ENCODE measurements at regions not wholly inside any gene's neighbourhood (a gene's known extent, or its start where the extent isn't known, plus 50 kb on each side); places are given as distances from the start of the nearest gene placed in this dataset.

- no peak for DNase-seq (ENCODE audit: low spot score)
- no peaks in the 10 kb centered on the region for H3K4me1 ChIP-seq (ENCODE audit: insufficient read depth, low read length, poor library complexity, severe bottlenecking)
- no peak overlapping the region for H2AFZ ChIP-seq (ENCODE audit: low read length)
- no peaks in the 10 kb centered on the region for H4K20me1 ChIP-seq (ENCODE audit: insufficient read depth, low read length)
- TF ChIP-seq CTCF (conservative IDR thresholded peaks at IDR 0.05; ENCODE audit: low read length) (no peak), EZH2phosphoT487 (IDR thresholded peaks at IDR 0.05; ENCODE audit: borderline replicate concordance, low read depth, low read length) (no peak)
- no TSS peak for BruUV-seq (replicated peaks)
- H3K27ac ChIP-seq (ENCODE audit: low read depth, low read length, poor library complexity, severe bottlenecking), result no peak overlapping the region
- H3K9me2 ChIP-seq (ENCODE audit: insufficient read depth, low read length), result no peaks in the 10 kb centered on the region
- H3K9me3 ChIP-seq (ENCODE audit: low read length), result no peaks in the 10 kb centered on the region
- H3K36me3 ChIP-seq (ENCODE audit: insufficient read depth, low read length), result no peaks in the 10 kb centered on the region
- ChIA-PET POLR2A (no interaction called here), CTCF (ENCODE audit: unreplicated experiment) (no interaction called here)
- intact Hi-C loops (cut with micrococcal nuclease; ENCODE audit: unreplicated experiment), result no loop called here
- no peak overlapping the region for H3K4me2 ChIP-seq (ENCODE audit: low read length)
- no peak overlapping the region for H3K4me3 ChIP-seq (ENCODE audit: low read depth, low read length, poor library complexity, severe bottlenecking)
- no peaks in the 10 kb centered on the region for H3K79me2 ChIP-seq (ENCODE audit: insufficient read depth, low read depth, low read length)
Observed at GRCh38 chr4:100820249-100820648, 302.4 kb upstream of the EMCN start.

GRCh38 chr4:100819505-100819904, 301.7 kb upstream of the EMCN start:
- H3K27ac ChIP-seq (ENCODE audit: low read depth, low read length, poor library complexity, severe bottlenecking), result no peak overlapping the region
- no peaks in the 10 kb centered on the region for H3K4me1 ChIP-seq (ENCODE audit: insufficient read depth, low read length, poor library complexity, severe bottlenecking)
- no peaks in the 10 kb centered on the region for H4K20me1 ChIP-seq (ENCODE audit: insufficient read depth, low read length)
- DNase-seq (ENCODE audit: low spot score), result no peak
- no TSS peak for BruUV-seq (replicated peaks)
- no peaks in the 10 kb centered on the region for H3K79me2 ChIP-seq (ENCODE audit: insufficient read depth, low read depth, low read length)
- H3K4me2 ChIP-seq (ENCODE audit: low read length), result no peak overlapping the region
- H3K9me3 ChIP-seq (ENCODE audit: low read length), result no peaks in the 10 kb centered on the region
- intact Hi-C loops (cut with micrococcal nuclease; ENCODE audit: unreplicated experiment), result no loop called here
- H3K4me3 ChIP-seq (ENCODE audit: low read depth, low read length, poor library complexity, severe bottlenecking), result no peak overlapping the region
- no peaks in the 10 kb centered on the region for H3K9me2 ChIP-seq (ENCODE audit: insufficient read depth, low read length)
- POLR2A ChIA-PET, result no interaction called here
- H3K36me3 ChIP-seq (ENCODE audit: insufficient read depth, low read length), result no peaks in the 10 kb centered on the region
- TF ChIP-seq CTCF (conservative IDR thresholded peaks at IDR 0.05; ENCODE audit: low read length) (no peak), EZH2phosphoT487 (IDR thresholded peaks at IDR 0.05; ENCODE audit: borderline replicate concordance, low read depth, low read length) (no peak)
- CTCF ChIA-PET (ENCODE audit: unreplicated experiment), result no interaction called here
- no peak overlapping the region for H2AFZ ChIP-seq (ENCODE audit: low read length)

- BruUV-seq (replicated peaks), result no TSS peak
- ChIA-PET POLR2A (interaction anchor here (0.7 kb wide), 1 partner anchor 177 kb away, joined by 3 read pairs; no protein-coding TSS in a partner anchor), CTCF (ENCODE audit: unreplicated experiment) (no interaction called here)
Observed at GRCh38 chr4:100816436-100817045, 298.7 kb upstream of the EMCN start.

More at GRCh38 chr4:100816436-100817045, 298.7 kb upstream of the EMCN start:
- Histone ChIP-seq H3K36me3 (ENCODE audit: insufficient read depth, low read length) (no peaks in the 10 kb centered on the region), H3K4me1 (ENCODE audit: insufficient read depth, low read length, poor library complexity, severe bottlenecking) (no peaks in the 10 kb centered on the region), H4K20me1 (ENCODE audit: insufficient read depth, low read length) (no peaks in the 10 kb centered on the region), H2AFZ (ENCODE audit: low read length) (no peak overlapping the region), H3K27ac (ENCODE audit: low read depth, low read length, poor library complexity, severe bottlenecking) (no peak overlapping the region), H3K4me2 (ENCODE audit: low read length) (no peak overlapping the region), H3K9me2 (ENCODE audit: insufficient read depth, low read length) (no peaks in the 10 kb centered on the region), H3K4me3 (ENCODE audit: low read depth, low read length, poor library complexity, severe bottlenecking) (no peak overlapping the region), H3K9me3 (ENCODE audit: low read length) (no peaks in the 10 kb centered on the region), H3K79me2 (ENCODE audit: insufficient read depth, low read depth, low read length) (no peaks in the 10 kb centered on the region)
- no peak for TF ChIP-seq CTCF (conservative IDR thresholded peaks at IDR 0.05; ENCODE audit: low read length)
- no peak for TF ChIP-seq EZH2phosphoT487 (IDR thresholded peaks at IDR 0.05; ENCODE audit: borderline replicate concordance, low read depth, low read length)
- intact Hi-C loops (cut with micrococcal nuclease; ENCODE audit: unreplicated experiment), result no loop called here
- no peak for DNase-seq (ENCODE audit: low spot score)

Data from OCI-LY7 (cell line).